ENCODE measurements at regions not wholly inside any gene's neighbourhood (a gene's known extent, or its start where the extent isn't known, plus 50 kb on each side); places are given as distances from the start of the nearest gene placed in this dataset.
"Not testable (repeated sequence)": the region's sequence is repeated elsewhere in the genome, so short reads cannot be mapped to it uniquely, and the experiment has no call there.

- H3K27me3 ChIP-seq (replicated peaks; ENCODE audit: insufficient read depth) = no peaks in the 10 kb centered on the region
- no peaks in the 10 kb centered on the region for H3K4me1 ChIP-seq (replicated peaks)
- H3K27ac ChIP-seq = no peak overlapping the region
- intact Hi-C loops (cut with DNase I) = no loop called here
- no peak for DNase-seq (ENCODE audit: low spot score)
- no peaks in the 10 kb centered on the region for H3K9me3 ChIP-seq
- 59% methylated on average over 6 of the region's 6 CpGs for WGBS
- H3K4me3 ChIP-seq = no peak overlapping the region
- TF ChIP-seq POLR2A (IDR thresholded peaks at IDR 0.05) = no peak
- no peak for TF ChIP-seq POLR2AphosphoS5 (IDR thresholded peaks at IDR 0.05)
- TF ChIP-seq CTCF (IDR thresholded peaks at IDR 0.05) = no peak
- H3K36me3 ChIP-seq = no peaks in the 10 kb centered on the region
Measured at GRCh38 chr15:26231096-26231495, 368.0 kb upstream of the ATP10A start.

- WGBS = 94% methylated on average over 2 of the region's 2 CpGs
- intact Hi-C loops (cut with DNase I) = no loop called here
- TF ChIP-seq POLR2A (IDR thresholded peaks at IDR 0.05) = no peak
- no peak for TF ChIP-seq POLR2AphosphoS5 (IDR thresholded peaks at IDR 0.05)
- TF ChIP-seq CTCF (IDR thresholded peaks at IDR 0.05) = no peak
- H3K4me1 ChIP-seq (replicated peaks) = no peaks in the 10 kb centered on the region
- no peak for DNase-seq (ENCODE audit: low spot score)
- no peaks in the 10 kb centered on the region for H3K27me3 ChIP-seq (replicated peaks; ENCODE audit: insufficient read depth)
- H3K9me3 ChIP-seq = no peaks in the 10 kb centered on the region
- H3K36me3 ChIP-seq = no peaks in the 10 kb centered on the region
- H3K4me3 ChIP-seq = no peak overlapping the region
- H3K27ac ChIP-seq = no peak overlapping the region
Measured at GRCh38 chr15:26224266-26224665, 361.1 kb upstream of the ATP10A start.

- Histone ChIP-seq H3K4me3 (no peak overlapping the region), H3K27me3 (replicated peaks; ENCODE audit: insufficient read depth) (no peaks in the 10 kb centered on the region), H3K36me3 (no peaks in the 10 kb centered on the region), H3K4me1 (replicated peaks) (no peaks in the 10 kb centered on the region), H3K9me3 (no peaks in the 10 kb centered on the region), H3K27ac (no peak overlapping the region)
- no peak for DNase-seq (ENCODE audit: low spot score)
- WGBS = 86% methylated on average over 2 of the region's 2 CpGs
- intact Hi-C loops (cut with DNase I) = no loop called here
- TF ChIP-seq CTCF (IDR thresholded peaks at IDR 0.05) (no peak), POLR2A (IDR thresholded peaks at IDR 0.05) (no peak), POLR2AphosphoS5 (IDR thresholded peaks at IDR 0.05) (no peak)
Measured at GRCh38 chr15:26223720-26224119, 360.6 kb upstream of the ATP10A start.

GRCh38 chr15:26222781-26223180 is 359.7 kb upstream of the ATP10A start:
- Histone ChIP-seq H3K4me3 (no peak overlapping the region), H3K4me1 (replicated peaks) (no peaks in the 10 kb centered on the region), H3K27me3 (replicated peaks; ENCODE audit: insufficient read depth) (no peaks in the 10 kb centered on the region), H3K36me3 (no peaks in the 10 kb centered on the region), H3K27ac (no peak overlapping the region), H3K9me3 (no peaks in the 10 kb centered on the region)
- no peak for TF ChIP-seq POLR2A (IDR thresholded peaks at IDR 0.05)
- TF ChIP-seq POLR2AphosphoS5 (IDR thresholded peaks at IDR 0.05) = no peak
- TF ChIP-seq CTCF (IDR thresholded peaks at IDR 0.05) = no peak
- intact Hi-C loops (cut with DNase I) = no loop called here
- 66% methylated on average over 3 of the region's 3 CpGs for WGBS
- DNase-seq (ENCODE audit: low spot score) = no peak

GRCh38 chr15:26217043-26217442 is 353.9 kb upstream of the ATP10A start:
- H3K27me3 ChIP-seq (replicated peaks; ENCODE audit: insufficient read depth); intact Hi-C loops (cut with DNase I); H3K36me3 ChIP-seq; H3K4me3 ChIP-seq; H3K9me3 ChIP-seq; H3K27ac ChIP-seq; H3K4me1 ChIP-seq (replicated peaks); DNase-seq (ENCODE audit: low spot score): not testable (repeated sequence)
- 94% methylated on average over 2 of the region's 2 CpGs for WGBS

All from prostate gland (tissue), 2 donors.